ENCODE measurements at regions not wholly inside any gene's neighbourhood (a gene's known extent, or its start where the extent isn't known, plus 50 kb on each side); places are given as distances from the start of the nearest gene placed in this dataset.

- H3K4me1 ChIP-seq (ENCODE audit: control insufficient read depth in 1 of 2, insufficient read depth in 2 of 2, low read length in 2 of 2), result peaks cover 0 to under 1% of the 10 kb centered on the region in 2 donors
- no peaks in the 10 kb centered on the region for H3K36me3 ChIP-seq (ENCODE audit: control insufficient read depth in 1 of 2, insufficient read depth in 2 of 2, low read length in 1 of 2)
- ATAC-seq (ENCODE audit: low FRiP score), result no peak
- H3K9me3 ChIP-seq (ENCODE audit: control insufficient read depth, low read length), result no peaks in the 10 kb centered on the region
- no peak overlapping the region for H3K4me3 ChIP-seq (ENCODE audit: low read length in 2 of 2)
- no peaks in the 10 kb centered on the region for H3K27me3 ChIP-seq (ENCODE audit: control insufficient read depth in 1 of 2, insufficient read depth in 2 of 2, low read length in 1 of 2)
- H3K27ac ChIP-seq (ENCODE audit: low read depth in 1 of 2, low read length in 2 of 2), result no peak overlapping the region
- 86 to 92% methylated on average over 2 of the region's 2 CpGs for WGBS, 2 donors
- intact Hi-C loops (cut with DNase I), result no loop called here
- DNase-seq, result no peak
Observed at GRCh38 chr10:44685747-44686146, 225.4 kb upstream of the TMEM72 start.

GRCh38 chr10:44689368-44689767, 221.8 kb upstream of the TMEM72 start:
- Histone ChIP-seq H3K4me1 (ENCODE audit: control insufficient read depth in 1 of 2, insufficient read depth in 2 of 2, low read length in 2 of 2) (no peaks in the 10 kb centered on the region), H3K27me3 (ENCODE audit: control insufficient read depth in 1 of 2, insufficient read depth in 2 of 2, low read length in 1 of 2) (no peaks in the 10 kb centered on the region), H3K9me3 (ENCODE audit: control insufficient read depth, low read length) (no peaks in the 10 kb centered on the region), H3K27ac (ENCODE audit: low read depth in 1 of 2, low read length in 2 of 2) (no peak overlapping the region), H3K36me3 (ENCODE audit: control insufficient read depth in 1 of 2, insufficient read depth in 2 of 2, low read length in 1 of 2) (no peaks in the 10 kb centered on the region), H3K4me3 (ENCODE audit: low read length in 2 of 2) (no peak overlapping the region)
- DNase-seq (no peak), ATAC-seq (ENCODE audit: low FRiP score) (no peak)
- intact Hi-C loops (cut with DNase I), result no loop called here
- 94% methylated on average over 2 of the region's 2 CpGs for WGBS, 2 donors

GRCh38 chr10:44696496-44696895, 214.6 kb upstream of the TMEM72 start:
- H3K27ac ChIP-seq (ENCODE audit: low read depth in 1 of 2, low read length in 2 of 2), result no peak overlapping the region
- H3K4me3 ChIP-seq (ENCODE audit: low read length in 2 of 2), result no peak overlapping the region
- H3K4me1 ChIP-seq (ENCODE audit: control insufficient read depth in 1 of 2, insufficient read depth in 2 of 2, low read length in 2 of 2), result no peaks in the 10 kb centered on the region
- intact Hi-C loops (cut with DNase I), result no loop called here
- ATAC-seq (ENCODE audit: low FRiP score) (peak; percentile 60), DNase-seq (no peak)
- no peaks in the 10 kb centered on the region for H3K36me3 ChIP-seq (ENCODE audit: control insufficient read depth in 1 of 2, insufficient read depth in 2 of 2, low read length in 1 of 2)
- H3K27me3 ChIP-seq (ENCODE audit: control insufficient read depth in 1 of 2, insufficient read depth in 2 of 2, low read length in 1 of 2), result peaks cover 0 to 3% of the 10 kb centered on the region in 2 donors
- 90 to 96% methylated on average over 6 of the region's 6 CpGs for WGBS, 2 donors
- H3K9me3 ChIP-seq (ENCODE audit: control insufficient read depth, low read length), result no peaks in the 10 kb centered on the region

GRCh38 chr10:44697116-44697515, 214.0 kb upstream of the TMEM72 start:
- Histone ChIP-seq H3K27me3 (ENCODE audit: control insufficient read depth in 1 of 2, insufficient read depth in 2 of 2, low read length in 1 of 2) (peaks cover 0 to 3% of the 10 kb centered on the region in 2 donors), H3K4me3 (ENCODE audit: low read length in 2 of 2) (no peak overlapping the region), H3K36me3 (ENCODE audit: control insufficient read depth in 1 of 2, insufficient read depth in 2 of 2, low read length in 1 of 2) (no peaks in the 10 kb centered on the region), H3K4me1 (ENCODE audit: control insufficient read depth in 1 of 2, insufficient read depth in 2 of 2, low read length in 2 of 2) (no peaks in the 10 kb centered on the region), H3K9me3 (ENCODE audit: control insufficient read depth, low read length) (no peaks in the 10 kb centered on the region), H3K27ac (ENCODE audit: low read depth in 1 of 2, low read length in 2 of 2) (no peak overlapping the region)
- WGBS, 2 donors, result 80 to 83% methylated on average over 2 of the region's 2 CpGs
- ATAC-seq (ENCODE audit: low FRiP score), result no peak
- DNase-seq, result no peak
- intact Hi-C loops (cut with DNase I), result no loop called here

GRCh38 chr10:44702531-44702930, 208.6 kb upstream of the TMEM72 start:
- 96 to 98% methylated on average over 1 of the region's 1 CpG for WGBS, 2 donors
- Histone ChIP-seq H3K27me3 (ENCODE audit: control insufficient read depth in 1 of 2, insufficient read depth in 2 of 2, low read length in 1 of 2) (no peaks in the 10 kb centered on the region), H3K27ac (ENCODE audit: low read depth in 1 of 2, low read length in 2 of 2) (no peak overlapping the region), H3K4me1 (ENCODE audit: control insufficient read depth in 1 of 2, insufficient read depth in 2 of 2, low read length in 2 of 2) (no peaks in the 10 kb centered on the region), H3K36me3 (ENCODE audit: control insufficient read depth in 1 of 2, insufficient read depth in 2 of 2, low read length in 1 of 2) (no peaks in the 10 kb centered on the region), H3K9me3 (ENCODE audit: control insufficient read depth, low read length) (no peaks in the 10 kb centered on the region), H3K4me3 (ENCODE audit: low read length in 2 of 2) (no peak overlapping the region)
- DNase-seq (no peak), ATAC-seq (ENCODE audit: low FRiP score) (no peak)
- intact Hi-C loops (cut with DNase I), result no loop called here

- 69 to 75% methylated on average over 6 of the region's 6 CpGs for WGBS, 2 donors
- intact Hi-C loops (cut with DNase I), result no loop called here
Observed at GRCh38 chr10:44703241-44704155, 207.6 kb upstream of the TMEM72 start.

GRCh38 chr10:44704616-44705015, 206.5 kb upstream of the TMEM72 start:
- ATAC-seq (ENCODE audit: low FRiP score), result no peak
- intact Hi-C loops (cut with DNase I), result no loop called here
- Histone ChIP-seq H3K9me3 (ENCODE audit: control insufficient read depth, low read length) (no peaks in the 10 kb centered on the region), H3K4me1 (ENCODE audit: control insufficient read depth in 1 of 2, insufficient read depth in 2 of 2, low read length in 2 of 2) (no peaks in the 10 kb centered on the region), H3K27me3 (ENCODE audit: control insufficient read depth in 1 of 2, insufficient read depth in 2 of 2, low read length in 1 of 2) (no peaks in the 10 kb centered on the region), H3K27ac (ENCODE audit: low read depth in 1 of 2, low read length in 2 of 2) (no peak overlapping the region), H3K4me3 (ENCODE audit: low read length in 2 of 2) (no peak overlapping the region), H3K36me3 (ENCODE audit: control insufficient read depth in 1 of 2, insufficient read depth in 2 of 2, low read length in 1 of 2) (no peaks in the 10 kb centered on the region)
- no peak for DNase-seq
- WGBS, 2 donors, result 11 to 20% methylated on average over 1 of the region's 1 CpG

More at GRCh38 chr10:44703241-44704155, 207.6 kb upstream of the TMEM72 start:
- Histone ChIP-seq H3K36me3 (ENCODE audit: control insufficient read depth in 1 of 2, insufficient read depth in 2 of 2, low read length in 1 of 2) (no peaks in the 10 kb centered on the region), H3K27ac (ENCODE audit: low read depth in 1 of 2, low read length in 2 of 2) (no peak overlapping the region), H3K9me3 (ENCODE audit: control insufficient read depth, low read length) (no peaks in the 10 kb centered on the region), H3K27me3 (ENCODE audit: control insufficient read depth in 1 of 2, insufficient read depth in 2 of 2, low read length in 1 of 2) (no peaks in the 10 kb centered on the region), H3K4me1 (ENCODE audit: control insufficient read depth in 1 of 2, insufficient read depth in 2 of 2, low read length in 2 of 2) (no peaks in the 10 kb centered on the region), H3K4me3 (ENCODE audit: low read length in 2 of 2) (no peak overlapping the region)
- ATAC-seq (ENCODE audit: low FRiP score) (no peak), DNase-seq (no peak)

- ATAC-seq (ENCODE audit: low FRiP score), result no peak
Observed at GRCh38 chr10:44706745-44707144, 204.4 kb upstream of the TMEM72 start.

GRCh38 chr10:44713307-44713706, 197.8 kb upstream of the TMEM72 start:
- intact Hi-C loops (cut with DNase I), result no loop called here
- DNase-seq (no peak), ATAC-seq (ENCODE audit: low FRiP score) (no peak)
- H3K4me3 ChIP-seq (ENCODE audit: low read length in 2 of 2), result no peak overlapping the region
- no peaks in the 10 kb centered on the region for H3K36me3 ChIP-seq (ENCODE audit: control insufficient read depth in 1 of 2, insufficient read depth in 2 of 2, low read length in 1 of 2)
- 16 to 26% methylated on average over 4 of the region's 4 CpGs for WGBS, 2 donors
- H3K27ac ChIP-seq (ENCODE audit: low read depth in 1 of 2, low read length in 2 of 2), result no peak overlapping the region
- H3K27me3 ChIP-seq (ENCODE audit: control insufficient read depth in 1 of 2, insufficient read depth in 2 of 2, low read length in 1 of 2), result no peaks in the 10 kb centered on the region
- no peaks in the 10 kb centered on the region for H3K4me1 ChIP-seq (ENCODE audit: control insufficient read depth in 1 of 2, insufficient read depth in 2 of 2, low read length in 2 of 2)
- no peaks in the 10 kb centered on the region for H3K9me3 ChIP-seq (ENCODE audit: control insufficient read depth, low read length)

More at GRCh38 chr10:44706745-44707144, 204.4 kb upstream of the TMEM72 start:
- no peaks in the 10 kb centered on the region for H3K9me3 ChIP-seq (ENCODE audit: control insufficient read depth, low read length)
- no peaks in the 10 kb centered on the region for H3K27me3 ChIP-seq (ENCODE audit: control insufficient read depth in 1 of 2, insufficient read depth in 2 of 2, low read length in 1 of 2)
- no peak overlapping the region for H3K4me3 ChIP-seq (ENCODE audit: low read length in 2 of 2)
- no peak for DNase-seq
- no peaks in the 10 kb centered on the region for H3K36me3 ChIP-seq (ENCODE audit: control insufficient read depth in 1 of 2, insufficient read depth in 2 of 2, low read length in 1 of 2)
- no peaks in the 10 kb centered on the region for H3K4me1 ChIP-seq (ENCODE audit: control insufficient read depth in 1 of 2, insufficient read depth in 2 of 2, low read length in 2 of 2)
- H3K27ac ChIP-seq (ENCODE audit: low read depth in 1 of 2, low read length in 2 of 2), result no peak overlapping the region
- intact Hi-C loops (cut with DNase I), result no loop called here
